PC-9 (cell line): ENCODE measurements at regions not wholly inside any gene's neighbourhood (a gene's known extent, or its start where the extent isn't known, plus 50 kb on each side); places are given as distances from the start of the nearest gene placed in this dataset.

Experiments
- CTCF ChIP-seq: fragments of 200-600 bp; sonication (generic); conservative IDR thresholded peaks from 2 replicates; pipeline ENCODE4 v1.6.1; 2017; ENCODE audit warnings: mixed run types, antibody characterized with exemption, mild to moderate bottlenecking, moderate library complexity
- EZH2 ChIP-seq: fragments of 200-600 bp; sonication (generic); IDR thresholded peaks from 2 replicates; pipeline ENCODE4 v1.8.0; 2017; ENCODE audit warnings: antibody characterized with exemption, low read depth

- TF ChIP-seq EZH2 (no peak), CTCF (no peak)
Observed at GRCh38 chrX:113369056-113369455, 528.4 kb upstream of the AMOT start.
